22Rv1 (cell line): ENCODE measurements at regions not wholly inside any gene's neighbourhood (a gene's known extent, or its start where the extent isn't known, plus 50 kb on each side); places are given as distances from the start of the nearest gene placed in this dataset.
"Not testable (repeated sequence)": the region's sequence is repeated elsewhere in the genome, so short reads cannot be mapped to it uniquely, and the experiment has no call there.

ENCODE experiments used
- ZFX ChIP-seq: fragments of 450-650 bp; IDR thresholded peaks from 2 replicates; pipeline ENCODE4 v1.6.1; 2017; ENCODE audit warnings: antibody characterized with exemption, borderline replicate concordance
- TF ChIP-seq, protein P1 (sequence below): fragments of 450-650 bp; IDR thresholded peaks from 2 replicates; pipeline ENCODE4 v1.5.1; 2017; ENCODE audit warnings: mild to moderate bottlenecking

DNA sequence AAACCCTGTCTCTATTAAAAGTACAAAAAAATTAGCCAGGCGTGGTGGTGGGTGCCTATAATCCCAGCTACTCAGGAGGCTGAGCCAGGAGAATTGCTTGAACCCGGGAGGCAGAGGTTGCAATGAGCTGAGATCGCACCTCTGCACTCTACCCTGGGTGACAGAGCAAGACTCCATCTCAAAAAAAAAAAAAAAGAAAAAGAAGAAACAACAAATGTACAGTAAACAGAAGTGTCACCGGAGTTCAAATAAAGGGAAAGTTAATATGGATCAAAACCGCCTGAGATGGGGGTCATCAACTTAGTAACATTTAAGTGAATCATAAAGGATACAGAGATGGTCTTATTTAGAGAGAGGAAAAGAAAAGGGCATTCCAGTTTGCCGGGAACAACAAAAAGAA, 89.3 kb upstream of the OLIG3 start:
- TF ChIP-seq, protein P1, sequence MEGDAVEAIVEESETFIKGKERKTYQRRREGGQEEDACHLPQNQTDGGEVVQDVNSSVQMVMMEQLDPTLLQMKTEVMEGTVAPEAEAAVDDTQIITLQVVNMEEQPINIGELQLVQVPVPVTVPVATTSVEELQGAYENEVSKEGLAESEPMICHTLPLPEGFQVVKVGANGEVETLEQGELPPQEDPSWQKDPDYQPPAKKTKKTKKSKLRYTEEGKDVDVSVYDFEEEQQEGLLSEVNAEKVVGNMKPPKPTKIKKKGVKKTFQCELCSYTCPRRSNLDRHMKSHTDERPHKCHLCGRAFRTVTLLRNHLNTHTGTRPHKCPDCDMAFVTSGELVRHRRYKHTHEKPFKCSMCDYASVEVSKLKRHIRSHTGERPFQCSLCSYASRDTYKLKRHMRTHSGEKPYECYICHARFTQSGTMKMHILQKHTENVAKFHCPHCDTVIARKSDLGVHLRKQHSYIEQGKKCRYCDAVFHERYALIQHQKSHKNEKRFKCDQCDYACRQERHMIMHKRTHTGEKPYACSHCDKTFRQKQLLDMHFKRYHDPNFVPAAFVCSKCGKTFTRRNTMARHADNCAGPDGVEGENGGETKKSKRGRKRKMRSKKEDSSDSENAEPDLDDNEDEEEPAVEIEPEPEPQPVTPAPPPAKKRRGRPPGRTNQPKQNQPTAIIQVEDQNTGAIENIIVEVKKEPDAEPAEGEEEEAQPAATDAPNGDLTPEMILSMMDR = not testable (repeated sequence)
- TF ChIP-seq ZFX = not testable (repeated sequence)
